MM.1S (cell line): ENCODE measurements at regions not wholly inside any gene's neighbourhood (a gene's known extent, or its start where the extent isn't known, plus 50 kb on each side); places are given as distances from the start of the nearest gene placed in this dataset.

ENCODE experiments used
- DNase-seq: peaks from one replicate; pipeline ENCODE4 v3.0.0-alpha.2; 2015
- H2AFZ ChIP-seq: fragments of 300-600 bp; sonication (generic); 2 replicates; pipeline ENCODE4 v1.6.0; 2016; ENCODE audit warnings: antibody characterized with exemption, low read length
- H3F3A ChIP-seq: fragments of 300-600 bp; sonication (generic); 2 replicates; pipeline ENCODE4 v1.6.1; 2016; ENCODE audit warnings: mild to moderate bottlenecking, antibody characterized with exemption, low read length, moderate library complexity, mixed read lengths; ENCODE audit not compliant: insufficient read depth
- H3K27ac ChIP-seq: fragments of 300-600 bp; sonication (generic); 2 replicates; pipeline ENCODE4 v1.5.1; 2016; ENCODE audit warnings: mild to moderate bottlenecking, low read length
- H3K27me3 ChIP-seq: fragments of 300-600 bp; sonication (generic); replicated peaks from 2 replicates; pipeline ENCODE4 v1.6.0; 2016; ENCODE audit warnings: low read length; ENCODE audit not compliant: insufficient read depth
- H3K36me3 ChIP-seq: fragments of 300-600 bp; sonication (generic); replicated peaks from 2 replicates; pipeline ENCODE4 v1.6.1; 2016; ENCODE audit warnings: mild to moderate bottlenecking, low read length, mixed read lengths; ENCODE audit not compliant: insufficient read depth
- H3K4me1 ChIP-seq: fragments of 300-600 bp; sonication (generic); 2 replicates; pipeline ENCODE4 v1.6.1; 2016; ENCODE audit warnings: low read length, mixed read lengths
- H3K4me2 ChIP-seq: fragments of 300-600 bp; sonication (generic); 2 replicates; pipeline ENCODE4 v1.6.0; 2016; ENCODE audit warnings: low read depth, low read length
- H3K4me3 ChIP-seq: fragments of 300-600 bp; sonication (generic); 2 replicates; pipeline ENCODE4 v1.5.1; 2016; ENCODE audit warnings: low read length, mixed read lengths
- H3K79me2 ChIP-seq: fragments of 300-600 bp; sonication (generic); 2 replicates; pipeline ENCODE4 v1.6.1; 2016; ENCODE audit warnings: mixed run types, low read length, mixed read lengths
- H3K9ac ChIP-seq: fragments of 300-600 bp; sonication (generic); 2 replicates; pipeline ENCODE4 v1.6.1; 2016; ENCODE audit warnings: low read length, mixed read lengths
- H3K9me2 ChIP-seq: fragments of 300-600 bp; sonication (generic); replicated peaks from 2 replicates; pipeline ENCODE4 v1.6.1; 2016; ENCODE audit warnings: mild to moderate bottlenecking, low read length, mixed read lengths; ENCODE audit not compliant: insufficient read depth
- H3K9me3 ChIP-seq: fragments of 300-600 bp; sonication (generic); replicated peaks from 2 replicates; pipeline ENCODE4 v1.6.1; 2016; ENCODE audit warnings: mild to moderate bottlenecking, low read length, mixed read lengths; ENCODE audit not compliant: insufficient read depth
- H4K20me1 ChIP-seq: fragments of 300-600 bp; sonication (generic); 2 replicates; pipeline ENCODE4 v1.6.1; 2016; ENCODE audit warnings: mild to moderate bottlenecking, low read length, moderate library complexity, mixed read lengths; ENCODE audit not compliant: insufficient read depth
- EZH2 ChIP-seq: fragments of 300-600 bp; sonication (generic); optimal IDR thresholded peaks from 2 replicates; pipeline ENCODE3; 2017; ENCODE audit warnings: low read depth, mild to moderate bottlenecking, antibody characterized with exemption, low read length, mixed read lengths
- EZH2phosphoT487 ChIP-seq: fragments of 300-600 bp; sonication (generic); IDR thresholded peaks from 2 replicates; pipeline ENCODE4 v1.6.1; 2018; ENCODE audit warnings: antibody characterized with exemption, low read length
- TF ChIP-seq, protein P1 (sequence below): fragments of 300-600 bp; sonication (generic); IDR thresholded peaks from 2 replicates; pipeline ENCODE4 v1.5.1; 2016; ENCODE audit warnings: antibody characterized with exemption, low read length, mixed read lengths

- no peaks in the 10 kb centered on the region for H3K27me3 ChIP-seq
- no peak overlapping the region for H3K4me3 ChIP-seq
- no peaks in the 10 kb centered on the region for H3K9me3 ChIP-seq
- no peak overlapping the region for H3K9ac ChIP-seq
- no peak for DNase-seq
- H3F3A ChIP-seq = no peaks in the 10 kb centered on the region
- H3K27ac ChIP-seq = no peak overlapping the region
- no peaks in the 10 kb centered on the region for H3K36me3 ChIP-seq
- no peaks in the 10 kb centered on the region for H3K9me2 ChIP-seq
- H2AFZ ChIP-seq = no peak overlapping the region
- TF ChIP-seq EZH2 = no peak
- TF ChIP-seq EZH2phosphoT487 = no peak
- TF ChIP-seq, protein P1, sequence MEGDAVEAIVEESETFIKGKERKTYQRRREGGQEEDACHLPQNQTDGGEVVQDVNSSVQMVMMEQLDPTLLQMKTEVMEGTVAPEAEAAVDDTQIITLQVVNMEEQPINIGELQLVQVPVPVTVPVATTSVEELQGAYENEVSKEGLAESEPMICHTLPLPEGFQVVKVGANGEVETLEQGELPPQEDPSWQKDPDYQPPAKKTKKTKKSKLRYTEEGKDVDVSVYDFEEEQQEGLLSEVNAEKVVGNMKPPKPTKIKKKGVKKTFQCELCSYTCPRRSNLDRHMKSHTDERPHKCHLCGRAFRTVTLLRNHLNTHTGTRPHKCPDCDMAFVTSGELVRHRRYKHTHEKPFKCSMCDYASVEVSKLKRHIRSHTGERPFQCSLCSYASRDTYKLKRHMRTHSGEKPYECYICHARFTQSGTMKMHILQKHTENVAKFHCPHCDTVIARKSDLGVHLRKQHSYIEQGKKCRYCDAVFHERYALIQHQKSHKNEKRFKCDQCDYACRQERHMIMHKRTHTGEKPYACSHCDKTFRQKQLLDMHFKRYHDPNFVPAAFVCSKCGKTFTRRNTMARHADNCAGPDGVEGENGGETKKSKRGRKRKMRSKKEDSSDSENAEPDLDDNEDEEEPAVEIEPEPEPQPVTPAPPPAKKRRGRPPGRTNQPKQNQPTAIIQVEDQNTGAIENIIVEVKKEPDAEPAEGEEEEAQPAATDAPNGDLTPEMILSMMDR = no peak
- H3K4me1 ChIP-seq = no peaks in the 10 kb centered on the region
- no peak overlapping the region for H3K4me2 ChIP-seq
- no peaks in the 10 kb centered on the region for H4K20me1 ChIP-seq
- no peaks in the 10 kb centered on the region for H3K79me2 ChIP-seq
Observed at GRCh38 chr1:178649582-178650350, 75.3 kb upstream of the RALGPS2 start.

DNA sequence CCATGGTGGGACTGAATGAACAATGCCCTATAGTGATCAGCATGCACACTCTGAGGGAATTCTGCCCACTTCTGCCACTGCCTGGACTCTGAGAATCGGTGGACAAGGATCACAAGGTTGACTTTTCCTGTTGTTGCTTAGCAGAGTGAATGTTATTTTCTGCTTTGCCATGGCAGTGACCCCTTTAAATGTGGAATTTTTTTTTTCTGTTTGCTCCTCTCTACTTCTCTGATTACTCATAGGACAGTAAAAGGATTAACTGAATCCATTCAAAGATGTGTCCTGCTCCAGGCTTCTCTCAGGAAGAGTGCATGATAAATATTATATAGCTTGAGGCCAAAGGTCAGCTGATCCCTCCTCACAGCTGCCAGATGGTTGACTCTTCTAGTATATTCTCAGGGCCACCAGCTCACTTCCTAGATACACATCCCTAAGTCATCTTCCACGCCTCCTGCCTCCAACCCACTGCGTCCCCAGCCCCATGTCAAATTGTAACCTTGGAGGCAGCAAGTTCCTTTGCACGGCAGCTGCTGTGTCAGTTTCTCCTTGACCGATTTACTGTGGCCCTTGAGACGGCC is 74.0 kb upstream of the RALGPS2 start:
- Histone ChIP-seq H3K4me3 (no peak overlapping the region), H3K27me3 (no peaks in the 10 kb centered on the region), H2AFZ (no peak overlapping the region), H3K79me2 (no peaks in the 10 kb centered on the region), H3K27ac (no peak overlapping the region), H3K9ac (no peak overlapping the region), H4K20me1 (no peaks in the 10 kb centered on the region), H3K4me1 (no peaks in the 10 kb centered on the region), H3F3A (no peaks in the 10 kb centered on the region), H3K36me3 (no peaks in the 10 kb centered on the region), H3K4me2 (no peak overlapping the region), H3K9me3 (no peaks in the 10 kb centered on the region), H3K9me2 (no peaks in the 10 kb centered on the region)
- TF ChIP-seq, protein P1 = no peak
- TF ChIP-seq EZH2 (no peak), EZH2phosphoT487 (no peak)
- DNase-seq = no peak

DNA sequence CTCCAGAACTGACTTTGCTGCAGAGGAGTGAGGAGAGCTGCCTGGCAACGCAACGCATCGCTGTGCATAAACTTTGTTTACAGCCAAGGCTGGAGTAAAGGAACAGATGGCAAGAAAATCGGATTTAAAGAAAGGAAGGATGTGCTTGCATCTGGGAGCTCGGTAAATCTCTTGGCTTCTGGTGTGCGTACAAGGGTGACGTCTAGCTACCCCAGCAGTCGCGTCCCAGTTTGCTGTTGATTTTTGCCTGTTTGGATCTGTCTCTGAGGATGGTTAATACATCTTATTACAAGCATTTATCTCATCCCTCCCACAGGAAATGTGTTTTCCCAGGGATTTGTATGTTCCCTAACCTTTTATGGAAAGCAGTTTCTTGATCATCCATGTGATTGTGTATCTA is 73.3 kb upstream of the RALGPS2 start:
- Histone ChIP-seq H2AFZ (no peak overlapping the region), H3K4me1 (no peaks in the 10 kb centered on the region), H3F3A (no peaks in the 10 kb centered on the region), H3K9ac (no peak overlapping the region), H3K27me3 (no peaks in the 10 kb centered on the region), H3K36me3 (no peaks in the 10 kb centered on the region), H3K9me3 (no peaks in the 10 kb centered on the region), H3K27ac (no peak overlapping the region), H3K4me2 (no peak overlapping the region), H3K4me3 (no peak overlapping the region), H3K9me2 (no peaks in the 10 kb centered on the region), H4K20me1 (no peaks in the 10 kb centered on the region), H3K79me2 (no peaks in the 10 kb centered on the region)
- no peak for DNase-seq
- TF ChIP-seq EZH2phosphoT487 = no peak
- TF ChIP-seq, protein P1 = no peak
- no peak for TF ChIP-seq EZH2
